Testis (tissue), 2 donors: ENCODE measurements at regions not wholly inside any gene's neighbourhood (a gene's known extent, or its start where the extent isn't known, plus 50 kb on each side); places are given as distances from the start of the nearest gene placed in this dataset.

Experiments
- DNase-seq: peaks from one replicate; pipeline ENCODE4 v3.0.0-alpha.2; 2019
- H3K27ac ChIP-seq, 2 donors: fragments of 200-600 bp; sonication (generic); one replicate each; pipeline ENCODE4 v1.5.1; 2019
- H3K27me3 ChIP-seq: fragments of 200-600 bp; sonication (generic); one replicate; pipeline ENCODE4 v1.5.1; 2019
- H3K36me3 ChIP-seq: fragments of 200-600 bp; sonication (generic); one replicate; pipeline ENCODE4 v1.5.1; 2017; ENCODE audit warnings: low read depth; ENCODE audit errors: missing control alignments
- H3K4me1 ChIP-seq: fragments of 200-600 bp; sonication (generic); one replicate; pipeline ENCODE4 v1.5.1; 2019
- H3K4me3 ChIP-seq, 2 donors: fragments of 200-600 bp; sonication (generic); one replicate each; pipeline ENCODE4 v1.5.1; 2017 to 2019
- H3K9me3 ChIP-seq: fragments of 200-600 bp; sonication (generic); one replicate; pipeline ENCODE4 v1.5.1; 2017
- POLR2A ChIP-seq: fragments of 450-650 bp; IDR thresholded peaks from one replicate; pipeline ENCODE4 v1.6.1; 2017; ENCODE audit warnings: antibody characterized with exemption, mild to moderate bottlenecking, moderate library complexity
- WGBS, 2 donors: methylation state at CpG; one replicate each; pipeline ENCODE4 v1.1.5; 2018; 5-methylcytosine and 5-hydroxymethylcytosine counted together
- intact Hi-C: fragments of 100-400 bp; cut with DNase I; formaldehyde crosslinking; loops from one replicate; pipeline ENCODE4 v1.15.1; 2023; ENCODE audit warnings: low total_unique reads
- TF ChIP-seq, protein P1 (sequence below), 3 experiments: fragments of 450-650 bp in 2 of 3; fragments of 200-600 bp in 1 of 3; sonication (generic) in 1 of 3; IDR thresholded peaks; one replicate each; pipeline ENCODE4 v1.5.1; 2016 to 2019; ENCODE audit warnings: antibody characterized with exemption in 3 of 3, mild to moderate bottlenecking in 2 of 3, moderate library complexity in 1 of 3

GRCh38 chr13:31880851-31881494 lies 141.6 kb downstream of the RXFP2 start:
- Histone ChIP-seq H3K27me3 (no peaks in the 10 kb centered on the region), H3K27ac (no peak overlapping the region), H3K4me3 (no peak overlapping the region), H3K36me3 (no peaks in the 10 kb centered on the region), H3K9me3 (no peaks in the 10 kb centered on the region), H3K4me1 (peaks cover 6% of the 10 kb centered on the region)
- WGBS, 2 donors, result 74 to 78% methylated on average over 3 of the region's 3 CpGs
- DNase-seq, result no peak
- intact Hi-C loops, result no loop called here
- TF ChIP-seq, protein P1, sequence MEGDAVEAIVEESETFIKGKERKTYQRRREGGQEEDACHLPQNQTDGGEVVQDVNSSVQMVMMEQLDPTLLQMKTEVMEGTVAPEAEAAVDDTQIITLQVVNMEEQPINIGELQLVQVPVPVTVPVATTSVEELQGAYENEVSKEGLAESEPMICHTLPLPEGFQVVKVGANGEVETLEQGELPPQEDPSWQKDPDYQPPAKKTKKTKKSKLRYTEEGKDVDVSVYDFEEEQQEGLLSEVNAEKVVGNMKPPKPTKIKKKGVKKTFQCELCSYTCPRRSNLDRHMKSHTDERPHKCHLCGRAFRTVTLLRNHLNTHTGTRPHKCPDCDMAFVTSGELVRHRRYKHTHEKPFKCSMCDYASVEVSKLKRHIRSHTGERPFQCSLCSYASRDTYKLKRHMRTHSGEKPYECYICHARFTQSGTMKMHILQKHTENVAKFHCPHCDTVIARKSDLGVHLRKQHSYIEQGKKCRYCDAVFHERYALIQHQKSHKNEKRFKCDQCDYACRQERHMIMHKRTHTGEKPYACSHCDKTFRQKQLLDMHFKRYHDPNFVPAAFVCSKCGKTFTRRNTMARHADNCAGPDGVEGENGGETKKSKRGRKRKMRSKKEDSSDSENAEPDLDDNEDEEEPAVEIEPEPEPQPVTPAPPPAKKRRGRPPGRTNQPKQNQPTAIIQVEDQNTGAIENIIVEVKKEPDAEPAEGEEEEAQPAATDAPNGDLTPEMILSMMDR (IDR thresholded peaks at IDR 0.05), result no peak
- TF ChIP-seq POLR2A, result no peak

DNA sequence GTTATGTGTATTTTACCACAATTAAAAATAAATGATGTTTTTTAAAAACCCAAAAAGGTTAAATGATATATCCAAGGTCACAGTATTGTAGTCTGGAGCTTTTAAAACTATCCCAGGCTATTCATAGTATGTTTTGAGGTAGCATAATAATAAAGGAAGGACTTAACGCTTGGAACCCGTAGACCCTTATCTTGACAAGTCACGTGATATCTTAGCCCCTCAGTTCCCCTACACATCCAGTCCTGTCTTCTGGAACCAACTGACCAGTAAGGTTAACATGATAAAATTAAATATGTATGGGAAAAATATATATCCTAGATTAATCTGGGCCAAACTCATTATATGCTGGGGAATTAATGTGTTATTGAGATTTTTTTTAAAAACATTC lies 142.2 kb downstream of the RXFP2 start:
- 78 to 83% methylated on average over 3 of the region's 3 CpGs for WGBS, 2 donors
- intact Hi-C loops, result no loop called here
- Histone ChIP-seq H3K4me1 (peaks cover 11% of the 10 kb centered on the region), H3K36me3 (no peaks in the 10 kb centered on the region), H3K4me3 (no peak overlapping the region), H3K27me3 (no peaks in the 10 kb centered on the region), H3K9me3 (no peaks in the 10 kb centered on the region), H3K27ac (no peak overlapping the region)
- DNase-seq, result no peak
- no peak for TF ChIP-seq POLR2A
- TF ChIP-seq, protein P1 (IDR thresholded peaks at IDR 0.05), result no peak

GRCh38 chr13:31882794-31883193 lies 143.5 kb downstream of the RXFP2 start:
- no peak for DNase-seq
- Histone ChIP-seq H3K9me3 (no peaks in the 10 kb centered on the region), H3K27ac (no peak overlapping the region), H3K4me1 (peaks cover 14% of the 10 kb centered on the region), H3K36me3 (no peaks in the 10 kb centered on the region), H3K4me3 (no peak overlapping the region), H3K27me3 (no peaks in the 10 kb centered on the region)
- TF ChIP-seq, protein P1 (IDR thresholded peaks at IDR 0.05), result no peak
- intact Hi-C loops, result no loop called here
- WGBS, 2 donors, result 75 to 81% methylated on average over 9 to 10 of the region's 10 CpGs

GRCh38 chr13:31884556-31884955 lies 145.2 kb downstream of the RXFP2 start:
- no peaks in the 10 kb centered on the region for H3K27me3 ChIP-seq
- H3K36me3 ChIP-seq, result no peaks in the 10 kb centered on the region
- no peak for DNase-seq
- H3K4me3 ChIP-seq, result no peak overlapping the region
- intact Hi-C loops, result no loop called here
- TF ChIP-seq POLR2A, result no peak
- TF ChIP-seq, protein P1 (IDR thresholded peaks at IDR 0.05), result no peak
- H3K9me3 ChIP-seq, result no peaks in the 10 kb centered on the region
- WGBS, 2 donors, result 84 to 100% methylated on average over 1 of the region's 1 CpG
- H3K4me1 ChIP-seq, result peaks cover 14% of the 10 kb centered on the region
- no peak overlapping the region for H3K27ac ChIP-seq

DNA sequence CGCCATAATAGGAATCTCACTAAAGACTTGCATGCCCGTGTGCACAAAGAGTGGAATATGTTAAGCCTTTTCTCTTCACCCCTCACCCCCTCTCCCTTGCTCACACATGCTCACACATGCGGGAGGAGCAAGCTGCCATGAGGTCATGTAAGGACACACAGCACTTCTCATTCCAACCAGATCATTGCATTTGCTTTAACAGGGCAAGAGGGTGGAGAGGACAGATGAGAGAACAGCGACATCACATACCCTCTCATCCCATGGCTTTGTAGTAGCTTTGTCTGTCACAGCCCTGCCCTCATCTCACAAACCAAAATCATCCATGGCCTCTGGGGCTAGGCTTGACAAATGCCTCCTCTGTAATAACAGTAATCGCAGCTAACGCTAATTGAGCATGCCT lies 145.6 kb upstream of the FRY start:
- 65 to 69% methylated on average over 6 of the region's 6 CpGs for WGBS, 2 donors
- TF ChIP-seq, protein P1 (IDR thresholded peaks at IDR 0.05), result no peak
- no peaks in the 10 kb centered on the region for H3K36me3 ChIP-seq
- H3K4me3 ChIP-seq, result no peak overlapping the region
- DNase-seq, result no peak
- H3K27me3 ChIP-seq, result no peaks in the 10 kb centered on the region
- intact Hi-C loops, result no loop called here
- H3K27ac ChIP-seq, result no peak overlapping the region
- peaks cover 14% of the 10 kb centered on the region for H3K4me1 ChIP-seq
- H3K9me3 ChIP-seq, result no peaks in the 10 kb centered on the region
